ENCODE measurements at regions not wholly inside any gene's neighbourhood (a gene's known extent, or its start where the extent isn't known, plus 50 kb on each side); places are given as distances from the start of the nearest gene placed in this dataset.

DNA sequence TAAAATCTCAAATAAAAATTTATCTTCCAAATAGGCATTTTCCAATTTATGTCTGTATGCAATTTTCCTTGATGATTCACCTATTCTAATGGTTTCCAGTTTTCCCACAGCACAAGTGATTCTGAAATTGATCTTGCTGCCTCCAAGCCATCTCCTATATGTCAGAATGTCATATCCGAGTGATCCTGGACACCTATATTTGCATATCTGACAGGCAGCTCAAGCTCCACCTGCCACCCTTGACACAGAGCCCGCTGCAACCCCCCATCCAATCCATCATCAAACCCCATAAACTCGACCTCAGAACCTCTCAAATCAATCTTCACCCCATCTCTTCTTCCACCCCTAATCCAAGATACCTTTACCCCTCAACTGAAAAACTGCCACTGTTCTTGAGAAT lies 579.5 kb downstream of the EPHB1 start:
- ChIA-PET CTCF (no interaction called here), POLR2A (ENCODE audit: unreplicated experiment) (no interaction called here)
- Histone ChIP-seq H4K20me1 (ENCODE audit: insufficient read depth, low read length) (no peaks in the 10 kb centered on the region), H3K4ac (ENCODE audit: low read depth, low read length) (no peak overlapping the region), H3K9me1 (ENCODE audit: insufficient read depth, low read length) (no peaks in the 10 kb centered on the region), H3K4me1 (ENCODE audit: control insufficient read depth, insufficient read depth, low read length) (no peaks in the 10 kb centered on the region), H2AK9ac (replicated peaks; ENCODE audit: low read depth, low read length, poor library complexity) (no peak overlapping the region), H2AFZ (replicated peaks; ENCODE audit: low read length, poor library complexity) (no peak overlapping the region), H4K8ac (ENCODE audit: low read depth in 2 of 2, low read length in 2 of 2) (no peak overlapping the region), H2BK15ac (ENCODE audit: low read depth, low read length) (no peak overlapping the region), H3K4me2 (ENCODE audit: low read depth, low read length) (no peak overlapping the region), H3K56ac (ENCODE audit: extremely low read depth, insufficient read depth, low read length) (no peak overlapping the region), H4K5ac (ENCODE audit: low read depth, low read length) (no peak overlapping the region), H3K4me3 (ENCODE audit: insufficient read depth, low read depth, low read length) (no peak overlapping the region), H3K23ac (ENCODE audit: low read depth, low read length) (no peak overlapping the region), H3K14ac (replicated peaks; ENCODE audit: low read depth, low read length) (no peak overlapping the region), H2AK5ac (ENCODE audit: low read depth, low read length) (no peak overlapping the region), H3K18ac (ENCODE audit: low read depth, low read length) (no peak overlapping the region), H3K9me3 (ENCODE audit: control insufficient read depth, insufficient read depth, low read length) (peaks cover 9% of the 10 kb centered on the region), H3K27ac (ENCODE audit: insufficient read depth, low read length) (no peak overlapping the region), H3K79me1 (ENCODE audit: low read depth in 1 of 2, low read length in 2 of 2) (no peaks in the 10 kb centered on the region), H3K9ac (ENCODE audit: low read depth, low read length) (no peak overlapping the region), H2BK5ac (ENCODE audit: low read depth, low read length, poor library complexity, severe bottlenecking) (no peak overlapping the region), H2BK120ac (ENCODE audit: low read depth, low read length) (no peak overlapping the region), H3K27me3 (ENCODE audit: control insufficient read depth, insufficient read depth, low read length) (no peaks in the 10 kb centered on the region), H4K91ac (ENCODE audit: insufficient read depth, low read depth, low read length) (no peak overlapping the region), H2BK20ac (ENCODE audit: low read depth, low read length) (no peak overlapping the region), H3K36me3 (ENCODE audit: control insufficient read depth, insufficient read depth, low read length) (no peaks in the 10 kb centered on the region)
- intact Hi-C loops (cut with micrococcal nuclease) (no loop called here), in situ Hi-C loops (cut with MboI; ENCODE audit: low sequenced_read_pairs) (no loop called here), dilution Hi-C loops (cut with HindIII; ENCODE audit: low sequenced_read_pairs, unreplicated experiment) (no loop called here)
- WGBS, 2 experiments (ENCODE audit: extremely low coverage in 2 of 2, insufficient read length in 1 of 2) = 100% methylated on average over 1 of the region's 3 CpGs; no CpG with 5 or more reads in 1 of the 2 experiments
- TF ChIP-seq BHLHE40 (IDR thresholded peaks at IDR 0.05; ENCODE audit: low read depth, low read length) = no peak
- TF ChIP-seq, protein P1, sequence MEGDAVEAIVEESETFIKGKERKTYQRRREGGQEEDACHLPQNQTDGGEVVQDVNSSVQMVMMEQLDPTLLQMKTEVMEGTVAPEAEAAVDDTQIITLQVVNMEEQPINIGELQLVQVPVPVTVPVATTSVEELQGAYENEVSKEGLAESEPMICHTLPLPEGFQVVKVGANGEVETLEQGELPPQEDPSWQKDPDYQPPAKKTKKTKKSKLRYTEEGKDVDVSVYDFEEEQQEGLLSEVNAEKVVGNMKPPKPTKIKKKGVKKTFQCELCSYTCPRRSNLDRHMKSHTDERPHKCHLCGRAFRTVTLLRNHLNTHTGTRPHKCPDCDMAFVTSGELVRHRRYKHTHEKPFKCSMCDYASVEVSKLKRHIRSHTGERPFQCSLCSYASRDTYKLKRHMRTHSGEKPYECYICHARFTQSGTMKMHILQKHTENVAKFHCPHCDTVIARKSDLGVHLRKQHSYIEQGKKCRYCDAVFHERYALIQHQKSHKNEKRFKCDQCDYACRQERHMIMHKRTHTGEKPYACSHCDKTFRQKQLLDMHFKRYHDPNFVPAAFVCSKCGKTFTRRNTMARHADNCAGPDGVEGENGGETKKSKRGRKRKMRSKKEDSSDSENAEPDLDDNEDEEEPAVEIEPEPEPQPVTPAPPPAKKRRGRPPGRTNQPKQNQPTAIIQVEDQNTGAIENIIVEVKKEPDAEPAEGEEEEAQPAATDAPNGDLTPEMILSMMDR (conservative IDR thresholded peaks at IDR 0.05; ENCODE audit: low read depth, low read length) = no peak
- no peak for TF ChIP-seq MAZ (IDR thresholded peaks at IDR 0.05; ENCODE audit: borderline replicate concordance, low read depth, low read length)
- no peak for TF ChIP-seq CEBPB (IDR thresholded peaks at IDR 0.05; ENCODE audit: low read depth, low read length)
- no peak for TF ChIP-seq CHD1 (IDR thresholded peaks at IDR 0.05; ENCODE audit: low read depth, low read length)
- no peak for TF ChIP-seq NFE2L2 (IDR thresholded peaks at IDR 0.05; ENCODE audit: low read depth, low read length)
- TF ChIP-seq RFX5 (IDR thresholded peaks at IDR 0.05; ENCODE audit: low read depth, low read length) = no peak
- TF ChIP-seq RCOR1 (IDR thresholded peaks at IDR 0.05; ENCODE audit: insufficient replicate concordance, low read length) = no peak
- no peak for TF ChIP-seq MAFK (IDR thresholded peaks at IDR 0.05; ENCODE audit: low read depth, low read length)
- TF ChIP-seq SMC3 (IDR thresholded peaks at IDR 0.05; ENCODE audit: low read depth, low read length) = no peak
- no TSS peak for BruUV-seq (replicated peaks)
- ATAC-seq (ENCODE audit: low read depth) = no peak
- DNase-seq = no peak
